ENCODE measurements at regions not wholly inside any gene's neighbourhood (a gene's known extent, or its start where the extent isn't known, plus 50 kb on each side); places are given as distances from the start of the nearest gene placed in this dataset.

- no peak for TF ChIP-seq BRCA1 (IDR thresholded peaks at IDR 0.05; ENCODE audit: low read depth, low read length)
- TF ChIP-seq TEAD4 (IDR thresholded peaks at IDR 0.05; ENCODE audit: low read depth, low read length), result no peak
- TF ChIP-seq POLR2AphosphoS5 (IDR thresholded peaks at IDR 0.05; ENCODE audit: low read depth, low read length), result no peak
- no peak for TF ChIP-seq EP300 (IDR thresholded peaks at IDR 0.05; ENCODE audit: borderline replicate concordance in 1 of 2, low read depth in 2 of 2, low read length in 2 of 2)
These were observed 199.3 kb upstream of the ACTBL2 start for GRCh38 chr5:57681942-57682341.

All from H1 (cell line).